ENCODE measurements at regions not wholly inside any gene's neighbourhood (a gene's known extent, or its start where the extent isn't known, plus 50 kb on each side); places are given as distances from the start of the nearest gene placed in this dataset.

DNA sequence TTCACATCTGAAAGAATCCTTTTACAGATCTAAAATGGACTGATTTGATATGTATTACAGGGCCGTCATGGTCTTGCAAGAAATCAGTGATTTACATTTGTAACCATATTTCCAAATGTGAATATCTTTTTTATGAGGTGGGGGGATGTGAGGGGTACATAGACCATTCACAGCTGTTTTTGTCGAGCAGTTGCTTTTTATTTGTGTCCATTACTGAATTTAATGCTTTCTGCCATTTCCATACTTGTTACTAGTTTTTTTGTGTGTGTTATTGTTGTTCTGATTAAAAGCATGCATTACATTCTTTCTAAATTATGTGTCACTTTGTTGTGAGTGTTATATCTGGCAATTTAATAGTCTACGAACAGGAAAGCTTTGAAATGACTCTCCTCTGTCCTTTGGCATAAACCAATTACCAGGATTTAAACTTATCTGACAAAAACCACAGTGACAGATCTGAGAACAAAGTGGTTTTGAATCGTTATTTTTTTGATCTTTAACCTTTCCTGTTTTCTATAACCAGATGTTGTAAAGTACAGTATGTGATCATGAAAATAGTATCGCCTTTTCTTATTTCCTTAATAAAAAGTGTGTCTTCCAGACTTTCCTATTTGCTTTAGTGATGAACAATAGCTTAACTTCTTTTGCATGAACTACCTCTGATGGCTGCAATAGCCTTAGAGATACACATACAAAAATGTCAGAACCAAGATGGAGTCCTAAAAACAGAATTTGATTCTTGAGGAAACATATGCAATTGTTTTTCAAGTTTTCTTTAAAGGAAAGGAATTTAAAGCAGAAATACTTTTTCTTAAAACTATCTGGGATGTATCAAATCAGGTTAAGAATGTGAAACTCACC is 354.2 kb upstream of the ACVR2A start:
- Histone ChIP-seq H3K27me3 (no peaks in the 10 kb centered on the region), H3K27ac (no peak overlapping the region), H3K9me3 (no peaks in the 10 kb centered on the region), H3K4me1 (no peaks in the 10 kb centered on the region), H3K4me3 (replicated peaks in 1 of 3) (no peak overlapping the region), H3K36me3 (no peaks in the 10 kb centered on the region)
- intact Hi-C loops (cut with DNase I) = no loop called here
- 69 to 74% methylated on average over 5 of the region's 5 CpGs for WGBS, 2 donors
- DNase-seq = no peak
- no peak for TF ChIP-seq POLR2A (IDR thresholded peaks at IDR 0.05)
- no peak for TF ChIP-seq CTCF (IDR thresholded peaks at IDR 0.05)

DNA sequence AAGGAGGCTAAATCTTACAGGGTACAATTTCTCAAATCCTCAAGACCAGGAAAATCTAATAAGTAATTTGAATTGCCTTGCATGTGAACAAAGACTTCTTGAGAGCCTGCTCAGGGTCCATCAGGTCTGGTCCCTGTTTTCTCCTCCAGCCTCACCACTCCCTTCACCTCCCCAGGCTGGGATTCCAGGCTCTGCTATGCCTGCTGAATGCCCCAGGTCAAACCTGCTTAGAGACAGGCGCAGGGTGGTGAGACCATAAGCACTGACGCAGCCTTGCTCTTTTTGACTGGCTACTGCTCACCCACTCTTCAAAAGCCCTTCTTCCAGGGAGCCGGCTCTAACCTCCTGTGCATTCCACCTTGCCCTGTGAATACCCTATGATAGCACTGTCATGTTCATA is 356.4 kb upstream of the ACVR2A start:
- TF ChIP-seq CTCF (IDR thresholded peaks at IDR 0.05) (no peak), POLR2A (IDR thresholded peaks at IDR 0.05) (no peak)
- Histone ChIP-seq H3K4me3 (replicated peaks in 1 of 3) (no peak overlapping the region), H3K36me3 (no peaks in the 10 kb centered on the region), H3K4me1 (no peaks in the 10 kb centered on the region), H3K9me3 (no peaks in the 10 kb centered on the region), H3K27me3 (no peaks in the 10 kb centered on the region), H3K27ac (no peak overlapping the region)
- WGBS, 2 donors = 72 to 92% methylated on average over 3 of the region's 3 CpGs
- intact Hi-C loops (cut with DNase I) = no loop called here
- DNase-seq = no peak

DNA sequence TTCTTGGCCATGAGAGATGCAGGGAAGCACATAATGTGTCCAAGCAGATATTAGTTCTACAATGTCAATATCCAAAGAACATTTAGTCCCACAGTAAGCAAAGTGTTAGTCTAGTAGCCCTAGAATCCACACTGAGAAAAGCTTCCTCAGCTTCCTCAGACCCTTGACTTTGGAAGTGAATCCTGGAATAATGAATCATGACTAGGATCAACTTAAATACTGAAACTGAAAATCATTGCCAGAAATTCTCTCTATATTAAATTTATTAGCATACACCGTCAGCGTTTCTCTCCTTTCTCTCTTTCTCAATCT is 356.9 kb upstream of the ACVR2A start:
- Histone ChIP-seq H3K9me3 (no peaks in the 10 kb centered on the region), H3K4me3 (replicated peaks in 1 of 3) (no peak overlapping the region), H3K27ac (no peak overlapping the region), H3K27me3 (no peaks in the 10 kb centered on the region), H3K36me3 (no peaks in the 10 kb centered on the region), H3K4me1 (no peaks in the 10 kb centered on the region)
- 93 to 94% methylated on average over 2 of the region's 2 CpGs for WGBS, 2 donors
- DNase-seq = no peak
- no peak for TF ChIP-seq CTCF (IDR thresholded peaks at IDR 0.05)
- no peak for TF ChIP-seq POLR2A (IDR thresholded peaks at IDR 0.05)
- intact Hi-C loops (cut with DNase I) = no loop called here

DNA sequence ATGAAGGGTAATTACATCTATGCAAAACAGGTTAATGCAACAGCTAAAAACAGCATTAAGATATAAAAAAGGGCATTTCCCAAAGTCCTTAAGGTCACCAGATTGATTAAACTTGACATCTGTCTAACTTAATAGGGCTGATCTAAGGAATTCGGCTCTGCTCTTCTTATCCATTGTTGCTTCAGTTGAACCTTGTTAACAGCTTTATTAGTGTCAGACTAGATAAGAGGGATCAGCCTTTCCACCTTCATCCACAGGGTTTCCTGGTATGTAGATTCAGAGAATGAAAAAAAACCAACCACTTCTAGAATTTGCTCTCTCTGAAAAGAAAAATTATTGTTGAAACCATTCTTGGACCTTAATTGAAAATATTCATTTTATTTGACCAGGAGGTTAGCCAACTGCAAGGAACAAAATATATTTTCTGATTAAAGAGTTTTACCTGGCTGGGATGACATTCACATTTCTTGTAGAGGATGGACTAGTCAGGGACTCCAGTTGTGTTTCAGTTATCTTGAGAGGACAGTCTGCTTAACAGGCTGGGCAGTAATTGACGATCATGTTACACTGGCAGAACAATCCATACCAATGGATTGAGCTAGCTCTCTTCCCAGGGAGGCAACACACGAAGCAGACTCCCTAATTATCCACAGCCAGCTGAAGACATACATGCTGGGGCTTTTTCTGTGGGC is 357.4 kb upstream of the ACVR2A start:
- 41 to 43% methylated on average over 3 of the region's 3 CpGs for WGBS, 2 donors
- no peak overlapping the region for H3K27ac ChIP-seq
- H3K9me3 ChIP-seq = no peaks in the 10 kb centered on the region
- no peaks in the 10 kb centered on the region for H3K4me1 ChIP-seq
- intact Hi-C loops (cut with DNase I) = no loop called here
- no peaks in the 10 kb centered on the region for H3K27me3 ChIP-seq
- no peak overlapping the region for H3K4me3 ChIP-seq (replicated peaks in 1 of 3)
- no peaks in the 10 kb centered on the region for H3K36me3 ChIP-seq
- no peak for TF ChIP-seq POLR2A (IDR thresholded peaks at IDR 0.05)
- TF ChIP-seq CTCF (IDR thresholded peaks at IDR 0.05) = no peak
- DNase-seq = no peak

DNA sequence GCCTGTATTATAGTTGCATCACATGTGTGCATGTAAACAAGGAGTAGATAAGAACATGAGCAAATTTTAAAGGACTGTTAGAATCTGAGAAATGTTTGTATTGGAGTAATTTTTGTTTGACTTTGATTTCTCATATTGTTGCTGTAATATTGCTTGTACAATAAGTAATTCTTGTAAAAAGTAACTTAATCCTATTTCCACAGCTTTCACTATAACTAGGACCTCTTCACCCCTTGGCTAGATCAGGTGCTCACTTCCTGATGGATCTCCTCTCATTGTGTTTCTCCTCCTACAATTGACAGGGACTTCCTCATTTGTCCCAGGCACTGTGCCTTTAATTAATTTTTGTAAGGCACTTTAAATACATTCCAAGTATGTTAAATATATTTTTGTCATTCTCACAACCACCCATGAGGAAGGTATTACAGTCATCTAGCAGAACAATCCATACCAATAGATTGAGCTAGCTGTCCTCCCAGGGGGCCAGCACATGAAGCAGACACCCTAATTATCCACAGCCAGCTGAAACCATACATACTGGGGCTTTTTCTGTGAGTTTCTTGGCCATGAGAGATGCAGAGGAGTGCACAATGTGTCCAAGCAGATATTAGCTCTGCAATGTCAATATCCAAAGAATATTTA is 359.5 kb upstream of the ACVR2A start:
- no peaks in the 10 kb centered on the region for H3K36me3 ChIP-seq
- no peaks in the 10 kb centered on the region for H3K4me1 ChIP-seq
- no peaks in the 10 kb centered on the region for H3K9me3 ChIP-seq
- H3K27me3 ChIP-seq = no peaks in the 10 kb centered on the region
- H3K27ac ChIP-seq = no peak overlapping the region
- intact Hi-C loops (cut with DNase I) = no loop called here
- TF ChIP-seq CTCF (IDR thresholded peaks at IDR 0.05) (no peak), POLR2A (IDR thresholded peaks at IDR 0.05) (no peak)
- H3K4me3 ChIP-seq (replicated peaks in 1 of 3) = no peak overlapping the region
- DNase-seq = no peak
